ENCODE measurements at regions not wholly inside any gene's neighbourhood (a gene's known extent, or its start where the extent isn't known, plus 50 kb on each side); places are given as distances from the start of the nearest gene placed in this dataset.

GRCh38 chr9:106683454-106683853 is 179.5 kb upstream of the ZNF462 start:
- H3K4me1 ChIP-seq = no peaks in the 10 kb centered on the region
- no peaks in the 10 kb centered on the region for H3K9me3 ChIP-seq
- no peaks in the 10 kb centered on the region for H3K36me3 ChIP-seq
- H4K20me1 ChIP-seq = no peaks in the 10 kb centered on the region
- TF ChIP-seq Cebpa-rat (IDR thresholded peaks at IDR 0.05) = no peak
- no peak overlapping the region for H3K4me3 ChIP-seq
- no peaks in the 10 kb centered on the region for H3K27me3 ChIP-seq
- no peak overlapping the region for H3K27ac ChIP-seq
- H3K4me2 ChIP-seq = no peak overlapping the region
- no peak overlapping the region for H3K9ac ChIP-seq

GRCh38 chr9:106684940-106685695 is 177.8 kb upstream of the ZNF462 start:
- no peak overlapping the region for H3K4me2 ChIP-seq
- H3K27me3 ChIP-seq = no peaks in the 10 kb centered on the region
- H3K4me3 ChIP-seq = no peak overlapping the region
- TF ChIP-seq Cebpa-rat (IDR thresholded peaks at IDR 0.05) = no peak
- H3K4me1 ChIP-seq = no peaks in the 10 kb centered on the region
- H4K20me1 ChIP-seq = no peaks in the 10 kb centered on the region
- H3K9ac ChIP-seq = no peak overlapping the region
- no peak overlapping the region for H3K27ac ChIP-seq
- no peaks in the 10 kb centered on the region for H3K36me3 ChIP-seq
- H3K9me3 ChIP-seq = no peaks in the 10 kb centered on the region

- H3K36me3 ChIP-seq = no peaks in the 10 kb centered on the region
- no peak overlapping the region for H3K9ac ChIP-seq
- no peaks in the 10 kb centered on the region for H3K27me3 ChIP-seq
- no peak for TF ChIP-seq Cebpa-rat (IDR thresholded peaks at IDR 0.05)
- no peaks in the 10 kb centered on the region for H3K4me1 ChIP-seq
- H3K4me2 ChIP-seq = no peak overlapping the region
- no peak overlapping the region for H3K27ac ChIP-seq
- no peaks in the 10 kb centered on the region for H3K9me3 ChIP-seq
- no peaks in the 10 kb centered on the region for H4K20me1 ChIP-seq
- no peak overlapping the region for H3K4me3 ChIP-seq
Observed at GRCh38 chr9:106689089-106689488, 173.9 kb upstream of the ZNF462 start.

- no peak overlapping the region for H3K27ac ChIP-seq
- no peaks in the 10 kb centered on the region for H3K4me1 ChIP-seq
- no peaks in the 10 kb centered on the region for H3K36me3 ChIP-seq
- H3K9ac ChIP-seq = no peak overlapping the region
- H3K27me3 ChIP-seq = no peaks in the 10 kb centered on the region
- H3K4me3 ChIP-seq = no peak overlapping the region
- TF ChIP-seq Cebpa-rat (IDR thresholded peaks at IDR 0.05) = no peak
- H3K4me2 ChIP-seq = no peak overlapping the region
- H4K20me1 ChIP-seq = no peaks in the 10 kb centered on the region
- peaks cover 2% of the 10 kb centered on the region; the same call in 1 of the 2 replicates for H3K9me3 ChIP-seq
Observed at GRCh38 chr9:106691627-106692026, 171.3 kb upstream of the ZNF462 start.

- H3K9ac ChIP-seq = no peak overlapping the region
- peaks cover 7% of the 10 kb centered on the region; the same call in 1 of the 2 replicates for H3K4me1 ChIP-seq
- no peak overlapping the region for H3K4me3 ChIP-seq
- no peak for TF ChIP-seq Cebpa-rat (IDR thresholded peaks at IDR 0.05)
- H3K9me3 ChIP-seq = peaks cover 4% of the 10 kb centered on the region; the same call in 1 of the 2 replicates
- H3K4me2 ChIP-seq = no peak overlapping the region
- H3K27ac ChIP-seq = no peak overlapping the region
- no peaks in the 10 kb centered on the region for H4K20me1 ChIP-seq
- no peaks in the 10 kb centered on the region for H3K27me3 ChIP-seq
- H3K36me3 ChIP-seq = no peaks in the 10 kb centered on the region
Observed at GRCh38 chr9:106693558-106693957, 169.4 kb upstream of the ZNF462 start.

- Histone ChIP-seq H3K9ac (no peak overlapping the region), H3K4me2 (0 out of 2 replicates have a peak overlapping the region, but pooled peaks have one; percentile 24), H3K4me3 (no peak overlapping the region), H3K27me3 (no peaks in the 10 kb centered on the region), H3K4me1 (peaks cover 7% of the 10 kb centered on the region; the same call in 1 of the 2 replicates), H4K20me1 (no peaks in the 10 kb centered on the region), H3K36me3 (no peaks in the 10 kb centered on the region), H3K27ac (no peak overlapping the region), H3K9me3 (peaks cover 4% of the 10 kb centered on the region; the same call in 1 of the 2 replicates)
- no peak for TF ChIP-seq Cebpa-rat (IDR thresholded peaks at IDR 0.05)
Observed at GRCh38 chr9:106696804-106697203, 166.2 kb upstream of the ZNF462 start.

- no peaks in the 10 kb centered on the region for H4K20me1 ChIP-seq
- peaks cover 4% of the 10 kb centered on the region; the same call in 1 of the 2 replicates for H3K9me3 ChIP-seq
- H3K4me3 ChIP-seq = no peak overlapping the region
- no peaks in the 10 kb centered on the region for H3K36me3 ChIP-seq
- peaks cover 7% of the 10 kb centered on the region; the same call in 1 of the 2 replicates for H3K4me1 ChIP-seq
- no peak for TF ChIP-seq Cebpa-rat (IDR thresholded peaks at IDR 0.05)
- no peaks in the 10 kb centered on the region for H3K27me3 ChIP-seq
- no peak overlapping the region for H3K9ac ChIP-seq
- H3K27ac ChIP-seq = no peak overlapping the region
- 0 out of 2 replicates have a peak overlapping the region, but pooled peaks have one; percentile 24 for H3K4me2 ChIP-seq
Observed at GRCh38 chr9:106697390-106697749, 165.6 kb upstream of the ZNF462 start.

- Histone ChIP-seq H3K27me3 (no peaks in the 10 kb centered on the region), H3K27ac (no peak overlapping the region)
Observed at GRCh38 chr9:106697750-106698502, 165.0 kb upstream of the ZNF462 start.

GRCh38 chr9:106700676-106701075 is 162.3 kb upstream of the ZNF462 start:
- H3K4me3 ChIP-seq = no peak overlapping the region
- no peak overlapping the region for H3K9ac ChIP-seq
- peaks cover 7% of the 10 kb centered on the region; the same call in 1 of the 2 replicates for H3K4me1 ChIP-seq
- H4K20me1 ChIP-seq = no peaks in the 10 kb centered on the region
- no peak for TF ChIP-seq Cebpa-rat (IDR thresholded peaks at IDR 0.05)
- H3K27me3 ChIP-seq = no peaks in the 10 kb centered on the region
- no peaks in the 10 kb centered on the region for H3K36me3 ChIP-seq
- no peak overlapping the region for H3K27ac ChIP-seq
- no peak overlapping the region for H3K4me2 ChIP-seq
- H3K9me3 ChIP-seq = peaks cover 4% of the 10 kb centered on the region; the same call in 1 of the 2 replicates

More at GRCh38 chr9:106697750-106698502, 165.0 kb upstream of the ZNF462 start:
- Histone ChIP-seq H3K4me2 (no peak overlapping the region), H3K4me3 (no peak overlapping the region), H3K9ac (no peak overlapping the region), H3K36me3 (no peaks in the 10 kb centered on the region), H3K4me1 (peaks cover 7% of the 10 kb centered on the region; the same call in 1 of the 2 replicates), H4K20me1 (no peaks in the 10 kb centered on the region), H3K9me3 (peaks cover 4% of the 10 kb centered on the region; the same call in 1 of the 2 replicates)
- TF ChIP-seq Cebpa-rat (IDR thresholded peaks at IDR 0.05) = no peak

- Histone ChIP-seq H3K4me1 (peaks cover 7% of the 10 kb centered on the region; the same call in 1 of the 2 replicates), H3K4me2 (no peak overlapping the region), H3K4me3 (no peak overlapping the region), H3K27me3 (no peaks in the 10 kb centered on the region), H3K9me3 (peaks cover 3% of the 10 kb centered on the region; the same call in 1 of the 2 replicates), H3K27ac (no peak overlapping the region), H3K9ac (no peak overlapping the region), H3K36me3 (no peaks in the 10 kb centered on the region), H4K20me1 (no peaks in the 10 kb centered on the region)
- TF ChIP-seq Cebpa-rat (IDR thresholded peaks at IDR 0.05) = no peak
Observed at GRCh38 chr9:106701611-106702010, 161.4 kb upstream of the ZNF462 start.
